NCI-H748 (cell line): ENCODE measurements at regions not wholly inside any gene's neighbourhood (a gene's known extent, or its start where the extent isn't known, plus 50 kb on each side); places are given as distances from the start of the nearest gene placed in this dataset.
"Not testable (repeated sequence)": the region's sequence is repeated elsewhere in the genome, so short reads cannot be mapped to it uniquely, and the experiment has no call there.

Source experiments
- DNase-seq: peaks from one replicate; lab custom pipeline; 2025; ENCODE audit not compliant: unreplicated experiment; lab: John Stamatoyannopoulos, UW

DNA sequence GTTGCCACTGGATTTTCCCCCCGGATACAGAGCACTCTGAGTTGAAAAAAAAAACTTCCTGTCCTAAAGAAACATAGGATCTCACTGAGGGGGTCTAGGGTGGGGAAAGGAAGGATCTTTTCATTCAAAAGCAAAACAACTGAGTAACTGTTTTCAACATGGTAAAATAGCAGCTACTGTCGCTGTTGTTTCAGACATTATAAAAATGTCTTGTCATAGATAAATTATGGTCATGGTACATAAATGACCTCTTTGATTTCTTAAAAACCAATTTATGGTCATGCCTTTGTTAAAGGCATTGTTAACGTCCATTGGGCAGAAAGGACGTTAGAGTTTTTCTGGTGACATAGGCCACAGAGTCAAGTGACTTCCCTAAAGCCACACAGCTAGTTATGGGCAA lies 180.4 kb upstream of the DTNBP1 start:
- no peak for DNase-seq

DNA sequence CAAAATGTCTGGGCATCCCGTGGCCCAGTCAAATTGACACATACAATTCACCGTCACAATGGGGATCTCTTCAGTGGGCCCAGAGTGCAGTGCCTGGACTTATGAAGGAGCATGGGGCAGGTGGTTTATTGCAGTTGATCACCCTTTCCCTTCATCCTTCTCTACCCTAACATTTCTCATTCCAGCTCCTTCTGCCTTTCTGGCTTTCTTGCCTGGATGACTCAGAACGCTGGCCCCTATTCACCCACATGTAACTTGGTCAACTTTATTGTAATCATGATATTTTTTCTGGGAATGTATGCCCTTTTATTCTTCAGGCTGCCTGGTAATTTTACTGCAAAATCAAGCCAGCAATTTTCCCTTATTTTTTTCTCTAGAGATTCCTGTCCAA lies 179.9 kb upstream of the DTNBP1 start:
- no peak for DNase-seq

DNA sequence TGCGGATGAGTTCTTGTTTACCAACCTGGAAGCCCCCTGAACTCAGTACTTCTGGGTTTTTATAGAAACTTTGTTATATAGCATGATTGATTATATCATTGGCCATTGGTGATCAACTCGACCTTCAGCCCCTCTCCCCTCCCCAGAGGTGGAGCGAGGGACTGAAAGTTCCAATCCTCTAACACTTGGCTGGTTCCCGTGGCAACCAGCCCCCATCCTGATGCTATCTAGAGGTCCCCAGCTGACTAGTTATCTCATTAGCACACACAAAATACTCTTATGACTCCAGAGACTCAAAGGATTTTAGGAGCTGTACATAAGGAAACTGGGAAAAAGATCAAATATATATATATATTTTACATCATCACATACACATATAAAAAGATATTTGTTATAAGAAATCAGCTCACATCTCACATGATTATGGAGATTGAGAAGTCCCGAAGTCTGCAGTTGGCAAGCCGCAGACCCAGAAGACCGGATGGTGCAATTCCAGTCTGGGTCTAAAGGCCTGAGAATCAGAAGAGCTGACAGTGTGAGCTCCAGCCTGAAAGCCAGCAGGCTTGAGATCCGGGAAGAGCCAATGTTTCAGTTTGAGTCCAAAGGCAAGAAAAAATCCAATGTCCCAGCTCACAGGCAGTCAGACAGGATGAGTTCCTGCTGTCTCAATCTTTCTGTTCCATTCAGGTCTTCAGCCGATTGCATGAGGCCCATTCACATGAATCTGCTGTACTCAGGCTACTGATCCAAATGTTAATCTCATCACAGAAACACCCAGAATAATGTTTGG lies 179.3 kb upstream of the DTNBP1 start:
- no peak for DNase-seq

DNA sequence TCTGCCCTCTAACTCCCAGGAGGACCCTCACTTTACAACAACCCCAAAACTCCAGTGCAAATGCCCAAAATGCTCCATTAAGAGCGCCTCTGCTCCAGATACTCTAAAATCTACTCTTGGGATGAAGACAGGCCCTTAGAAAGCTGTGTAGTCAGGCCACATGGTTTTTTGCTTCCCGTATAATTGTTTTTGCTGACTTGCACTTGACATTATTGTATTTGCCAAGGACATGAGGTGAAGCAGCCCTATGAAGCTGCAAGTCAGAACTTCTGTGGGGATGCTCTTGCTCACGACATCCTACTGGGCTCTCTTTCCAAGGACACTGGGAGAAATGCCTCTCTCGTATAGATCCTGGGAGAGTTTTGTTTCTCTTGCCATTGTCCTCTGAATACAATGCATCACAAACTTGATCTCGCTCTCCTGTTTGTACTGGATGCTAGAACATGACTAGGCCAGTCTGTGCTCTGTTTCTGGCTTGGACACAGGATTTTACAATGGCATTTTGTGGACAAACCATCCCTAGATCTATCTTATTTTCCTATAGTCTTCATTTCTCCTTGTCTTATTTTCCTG lies 177.2 kb upstream of the DTNBP1 start:
- no peak for DNase-seq

DNA sequence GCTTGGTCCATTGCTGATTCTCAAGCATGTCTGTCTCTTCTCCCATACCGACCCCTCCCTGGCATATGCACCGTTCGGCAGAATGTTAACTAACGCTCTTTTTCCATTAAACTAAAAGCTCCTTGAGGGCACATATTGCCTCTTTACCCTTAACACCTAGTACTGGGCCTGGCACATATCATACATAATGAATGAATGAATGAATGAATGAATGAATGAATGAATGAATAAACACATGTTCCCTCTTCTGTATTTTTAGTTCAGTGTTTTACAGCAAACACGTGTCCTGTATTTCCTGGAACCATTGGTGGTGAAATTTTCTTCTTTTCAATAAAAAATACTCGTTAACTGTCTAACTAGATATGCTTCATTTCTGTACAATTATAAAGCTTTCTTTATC lies 174.4 kb upstream of the DTNBP1 start:
- DNase-seq = no peak

DNA sequence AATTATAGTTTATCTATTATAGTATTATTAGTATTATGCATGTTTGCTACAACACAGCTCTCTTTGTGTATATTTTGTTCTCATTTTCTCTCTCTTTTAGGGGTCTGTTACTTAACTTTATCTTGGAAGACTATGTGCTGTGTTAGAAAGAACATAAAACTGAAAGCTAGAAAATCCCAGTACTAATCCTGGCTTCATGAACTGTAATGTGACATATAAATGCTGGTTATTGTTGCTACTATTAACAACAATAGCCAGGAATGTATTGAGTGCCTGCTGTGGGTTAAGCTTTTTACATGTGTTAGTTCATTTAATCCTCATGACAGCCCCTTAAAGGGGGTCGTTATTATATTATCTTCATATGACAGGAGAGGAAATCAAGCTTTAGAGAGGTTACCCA lies 170.0 kb upstream of the DTNBP1 start:
- DNase-seq = no peak

DNA sequence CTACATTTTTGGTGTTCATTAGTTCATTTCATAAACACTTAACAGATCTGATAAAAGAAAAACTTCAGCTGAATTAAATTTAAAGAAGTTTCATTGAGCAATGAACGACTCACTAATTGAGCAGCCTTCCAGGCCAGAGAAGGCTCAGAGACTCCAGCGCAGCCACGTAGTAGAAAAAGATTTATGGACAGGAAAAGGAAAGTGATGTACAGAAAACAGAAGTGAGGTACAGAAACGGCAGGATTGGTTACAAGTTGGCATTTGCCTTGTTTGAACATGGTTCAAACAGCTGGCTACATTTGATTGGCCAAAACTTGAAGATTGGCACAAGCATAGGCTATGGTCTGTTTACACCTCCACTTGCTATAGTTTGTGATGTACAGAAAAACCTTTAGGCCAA lies 166.3 kb upstream of the DTNBP1 start:
- DNase-seq = no peak

DNA sequence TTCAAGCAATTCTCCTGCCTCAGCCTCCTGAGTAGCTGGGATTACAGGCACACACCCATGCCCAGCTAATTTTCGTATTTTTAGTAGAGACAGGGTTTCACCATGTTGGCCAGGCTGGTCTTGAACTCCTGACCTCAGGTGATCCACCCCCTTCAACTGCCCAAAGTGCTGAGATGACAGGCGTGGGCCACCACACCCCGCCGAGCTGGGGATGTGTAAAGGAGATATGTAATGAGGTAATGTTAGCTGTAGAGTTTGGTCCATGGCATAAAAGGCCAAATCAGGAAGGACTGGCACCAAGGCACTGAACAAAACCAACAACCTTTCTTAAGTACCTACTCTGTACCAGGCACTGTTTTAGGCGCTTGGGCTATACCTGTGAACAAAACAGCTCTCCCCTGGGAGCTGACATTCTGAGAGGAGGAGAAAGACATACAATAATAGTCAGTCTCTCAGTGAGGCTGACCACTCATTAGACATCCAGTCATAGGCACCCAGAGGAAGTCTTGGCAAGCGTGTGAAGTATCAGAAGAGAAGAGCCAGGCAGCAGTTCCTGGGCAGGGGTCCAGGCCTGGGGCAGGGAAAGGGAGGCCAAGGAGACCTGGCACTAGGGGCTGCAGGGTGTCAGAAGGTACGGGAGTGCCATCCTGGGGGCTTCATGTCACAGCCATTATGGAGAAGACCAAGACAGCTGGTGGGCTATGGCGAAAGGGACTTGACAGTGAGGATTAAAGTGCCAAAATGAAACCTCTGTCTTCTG lies 164.8 kb upstream of the DTNBP1 start:
- no peak for DNase-seq

DNA sequence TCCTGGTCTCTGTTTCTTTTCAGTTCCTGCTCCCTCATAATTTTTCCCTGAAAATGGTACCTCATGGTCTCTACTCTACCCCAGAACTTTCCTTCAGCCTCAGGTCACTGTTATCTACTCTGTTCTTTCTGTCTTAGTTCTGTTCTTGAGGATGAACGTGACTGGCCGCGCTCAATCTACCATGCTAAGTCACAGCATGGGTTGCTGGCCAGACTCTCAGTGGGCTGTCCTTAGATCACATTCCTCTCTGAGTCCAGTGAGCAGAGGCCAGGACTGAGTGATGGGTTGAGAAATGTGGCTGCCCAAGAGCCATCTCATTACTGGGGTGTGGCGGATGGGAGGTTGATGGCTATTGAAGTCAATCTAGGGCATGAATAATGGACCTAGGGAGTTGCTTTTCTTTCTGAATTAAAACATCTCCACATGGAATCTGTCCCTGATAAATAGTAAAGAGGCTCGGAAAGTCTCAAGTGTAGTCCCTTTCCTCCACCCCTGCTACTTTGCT lies 164.0 kb upstream of the DTNBP1 start:
- no peak for DNase-seq

DNA sequence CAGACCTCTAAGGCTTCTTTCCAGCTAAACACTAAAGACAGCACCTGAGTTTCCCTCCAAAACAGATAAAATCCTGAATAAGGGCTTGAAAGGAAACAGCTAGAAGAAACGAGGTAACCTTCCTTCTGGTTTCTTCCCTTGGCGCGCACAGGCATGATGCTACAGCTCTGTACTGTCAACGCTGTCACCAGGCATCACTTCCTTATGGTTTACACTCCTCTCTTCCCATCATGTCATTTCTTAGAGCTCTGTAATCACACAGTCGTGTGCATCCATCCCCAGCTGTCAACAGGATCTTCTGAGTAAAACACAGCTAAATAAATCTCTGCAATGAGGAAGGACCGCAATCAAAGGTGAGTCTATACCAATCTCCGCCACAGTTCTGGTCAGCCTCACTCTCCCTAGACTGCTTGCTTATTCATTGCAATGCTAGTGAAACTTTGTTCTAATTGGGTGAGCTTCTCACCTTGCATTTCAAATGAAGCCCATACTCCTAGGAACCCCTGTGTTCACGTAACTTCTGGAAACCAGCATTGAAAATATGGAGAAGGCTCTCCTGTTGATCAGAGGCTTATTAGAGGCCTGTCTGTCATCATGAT lies 162.6 kb upstream of the DTNBP1 start:
- no peak for DNase-seq

DNA sequence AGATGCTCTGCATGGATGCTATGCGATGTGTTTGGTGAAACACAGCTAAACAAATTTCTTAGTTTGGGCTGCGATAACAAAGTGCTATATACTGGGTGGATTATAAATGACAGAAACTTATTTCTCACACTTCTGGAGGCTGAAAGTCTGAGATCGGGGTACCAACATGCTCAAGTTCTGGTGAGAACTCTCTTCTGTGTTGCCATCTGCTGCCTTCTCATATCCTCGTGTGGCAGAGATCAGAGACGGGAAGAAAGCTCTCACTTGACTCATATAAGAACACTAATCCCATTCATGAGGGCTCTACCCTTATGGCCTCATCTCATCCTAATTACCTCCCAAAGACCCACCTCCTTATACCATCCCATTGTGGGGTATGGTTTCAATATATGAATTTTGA lies 162.0 kb upstream of the DTNBP1 start:
- DNase-seq = no peak

DNA sequence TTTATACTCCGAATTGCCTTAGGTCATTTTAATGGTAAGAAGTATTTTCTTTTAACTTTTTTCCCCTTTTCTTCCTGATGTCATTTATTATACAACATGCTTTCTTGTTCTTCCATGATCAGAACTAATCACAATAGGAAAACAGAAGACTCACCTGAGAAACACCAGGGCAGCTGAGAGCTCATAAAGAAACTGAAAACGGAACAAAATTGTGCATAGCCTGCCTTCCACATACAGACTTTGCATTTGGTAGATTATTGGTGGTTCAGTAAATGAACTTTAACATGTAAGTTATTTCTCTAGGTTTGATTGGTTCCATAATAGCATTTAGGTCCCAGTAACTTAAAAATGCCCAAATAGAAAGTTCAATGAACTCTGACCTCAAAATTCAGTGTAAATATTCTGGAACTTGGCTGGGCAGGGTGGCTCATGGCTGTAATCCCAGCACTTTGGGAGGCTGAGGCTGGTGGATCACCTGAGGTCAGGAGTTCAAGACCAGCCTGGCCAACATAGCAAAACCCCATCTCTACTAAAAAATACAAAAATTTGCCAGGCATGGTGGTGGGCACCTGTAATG lies 161.1 kb upstream of the DTNBP1 start:
- no peak for DNase-seq

DNA sequence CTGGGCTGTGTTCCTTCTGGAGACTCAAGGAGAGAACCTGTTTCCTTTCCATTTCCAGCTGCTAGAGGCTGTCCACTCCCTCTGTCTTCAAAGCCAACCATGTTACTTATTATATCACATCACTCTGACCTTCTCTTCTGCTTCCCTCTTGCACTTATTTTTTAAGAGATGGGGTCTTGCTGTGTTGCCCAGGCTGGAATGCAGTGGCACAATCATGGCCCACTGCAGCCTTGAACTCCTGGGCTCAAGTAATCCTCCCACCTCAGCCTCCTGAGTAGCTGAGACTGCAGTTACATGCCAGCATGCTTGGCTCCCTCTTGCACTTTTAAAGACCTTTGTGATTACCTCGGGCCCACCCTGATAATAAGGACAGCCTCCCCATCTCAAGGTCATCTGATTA lies 160.0 kb upstream of the DTNBP1 start:
- DNase-seq = no peak

DNA sequence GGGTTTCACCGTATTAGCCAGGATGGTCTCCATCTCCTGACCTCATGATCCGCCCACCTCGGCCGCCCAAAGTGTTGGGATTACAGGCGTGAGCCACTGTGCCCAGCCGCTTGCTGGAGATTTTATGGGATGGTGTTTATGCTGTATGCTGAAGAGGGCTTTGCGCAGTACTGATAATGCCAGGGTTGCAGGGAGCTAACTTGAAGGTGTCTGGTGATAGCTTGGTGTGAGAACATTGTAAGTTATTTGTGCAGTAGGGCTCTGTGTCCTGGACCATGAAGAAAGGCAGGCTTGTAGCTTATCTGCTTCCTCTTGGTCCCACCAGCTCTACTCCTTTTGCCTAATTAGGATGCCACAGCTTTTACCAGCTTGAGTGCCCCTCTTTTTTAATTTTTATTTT lies 157.0 kb upstream of the DTNBP1 start:
- no peak for DNase-seq

DNA sequence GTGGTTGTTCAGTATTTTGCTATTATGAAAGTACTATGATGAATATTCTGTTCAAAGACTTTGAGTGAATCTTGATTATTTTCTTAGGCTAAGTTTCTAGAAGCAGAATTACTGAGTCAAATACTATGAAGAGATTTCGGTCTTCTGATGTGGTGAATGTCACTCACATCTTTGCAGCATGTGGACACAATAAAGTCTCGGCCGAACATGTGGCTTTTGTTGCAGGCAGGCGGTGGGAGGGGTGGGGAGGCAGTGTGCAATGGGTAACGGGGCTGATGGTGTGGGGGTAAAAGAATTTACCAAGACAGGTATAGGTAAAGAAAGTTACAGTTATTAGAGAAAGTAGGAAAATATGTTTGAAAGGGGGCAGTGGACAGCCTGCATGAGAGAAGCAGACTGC lies 156.4 kb upstream of the DTNBP1 start:
- DNase-seq = no peak

DNA sequence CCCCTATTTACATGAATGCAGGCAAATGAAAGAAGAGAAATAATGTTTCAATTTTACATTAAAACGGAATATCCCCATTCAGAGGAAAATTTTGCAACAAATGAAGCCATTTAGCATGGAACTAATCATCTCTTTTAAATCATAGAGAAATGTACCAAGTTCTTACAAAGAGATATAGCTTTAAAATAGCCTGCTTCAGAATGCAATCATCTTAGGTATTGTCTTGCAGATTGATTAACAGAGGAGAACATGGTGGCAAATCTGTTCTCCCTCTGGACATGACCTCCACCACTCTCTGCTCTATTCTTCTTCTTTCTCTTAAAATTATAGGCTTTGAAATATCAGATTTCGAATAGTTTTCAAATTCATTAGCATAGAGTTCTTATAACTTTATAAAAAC lies 155.7 kb upstream of the DTNBP1 start:
- no peak for DNase-seq

DNA sequence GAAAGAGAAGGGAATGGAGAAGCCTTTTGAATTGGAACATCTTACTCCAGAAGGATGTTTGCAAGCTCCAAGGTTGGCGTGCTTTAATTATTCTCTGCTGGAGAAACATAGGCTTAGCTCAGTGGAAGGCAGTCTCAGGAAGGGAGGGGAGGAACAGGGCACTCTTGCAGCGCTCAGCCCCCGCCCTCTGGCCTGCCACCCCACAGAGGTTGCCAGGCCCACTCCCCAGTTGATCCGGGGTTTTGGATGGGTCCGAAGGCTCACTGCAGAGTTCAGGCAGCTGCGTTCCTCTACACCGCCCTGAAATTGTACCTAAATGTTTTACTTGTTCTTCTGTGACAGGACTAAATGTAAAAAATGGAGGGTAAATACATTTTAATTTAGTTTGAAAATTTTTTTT lies 155.2 kb upstream of the DTNBP1 start:
- DNase-seq = no peak

DNA sequence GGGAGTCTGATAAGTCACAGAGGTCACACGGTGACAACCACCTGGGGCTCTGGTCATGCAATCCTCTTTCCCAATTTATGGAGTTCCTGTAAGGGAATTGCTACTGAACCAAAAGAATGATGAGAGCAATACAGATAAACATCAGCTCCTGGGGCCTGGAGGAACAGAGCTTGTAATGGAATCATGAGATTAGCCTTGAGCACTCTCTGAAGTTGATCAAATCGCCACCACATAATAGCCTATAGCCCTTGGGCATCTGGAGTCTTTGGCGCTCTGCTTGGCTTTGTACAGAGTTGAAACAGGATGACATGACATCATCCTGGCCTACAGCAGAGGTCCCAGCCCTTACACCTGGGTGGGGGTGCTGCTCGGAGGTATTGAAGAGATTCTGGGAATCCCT lies 154.3 kb upstream of the DTNBP1 start:
- DNase-seq = no peak

DNA sequence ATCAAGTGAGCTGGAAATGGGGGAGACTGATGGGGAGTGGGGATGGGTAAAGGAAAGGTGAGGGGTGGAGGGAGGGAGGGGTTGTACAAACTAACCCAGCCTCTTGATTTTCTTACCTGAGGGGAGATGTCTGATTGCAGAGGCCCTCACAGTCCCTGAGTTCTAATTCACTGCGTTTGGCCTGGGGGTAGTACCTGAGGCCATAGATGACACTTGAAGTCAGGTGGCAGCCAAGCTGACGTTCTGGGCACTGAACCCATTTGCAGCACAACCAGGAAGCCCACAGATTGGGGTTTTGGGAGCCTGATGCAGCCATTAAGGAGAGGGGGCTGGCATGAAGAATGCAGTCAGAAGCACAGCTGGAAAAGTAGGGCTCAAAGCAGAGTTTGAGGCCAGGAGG lies 153.8 kb upstream of the DTNBP1 start:
- DNase-seq = no peak

DNA sequence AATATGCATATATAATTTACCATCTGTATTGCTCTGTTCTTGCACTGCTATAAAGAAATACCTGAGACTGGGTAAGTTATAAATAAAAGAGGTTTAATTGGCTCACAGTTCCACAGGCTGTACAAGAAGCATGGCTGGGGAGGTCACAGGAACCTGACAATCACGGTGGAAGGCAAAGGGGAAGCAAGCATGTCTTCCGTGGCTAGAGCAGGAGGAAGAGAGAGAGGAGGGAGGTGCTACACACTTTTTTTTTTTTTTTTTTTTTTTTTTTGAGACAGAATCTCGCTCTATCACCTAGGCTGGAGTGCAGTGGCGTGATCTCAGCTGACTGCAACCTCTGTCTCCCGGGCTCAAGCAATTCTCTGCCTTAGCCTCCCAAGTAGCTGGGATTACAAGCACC lies 150.9 kb upstream of the DTNBP1 start:
- DNase-seq = not testable (repeated sequence)

DNA sequence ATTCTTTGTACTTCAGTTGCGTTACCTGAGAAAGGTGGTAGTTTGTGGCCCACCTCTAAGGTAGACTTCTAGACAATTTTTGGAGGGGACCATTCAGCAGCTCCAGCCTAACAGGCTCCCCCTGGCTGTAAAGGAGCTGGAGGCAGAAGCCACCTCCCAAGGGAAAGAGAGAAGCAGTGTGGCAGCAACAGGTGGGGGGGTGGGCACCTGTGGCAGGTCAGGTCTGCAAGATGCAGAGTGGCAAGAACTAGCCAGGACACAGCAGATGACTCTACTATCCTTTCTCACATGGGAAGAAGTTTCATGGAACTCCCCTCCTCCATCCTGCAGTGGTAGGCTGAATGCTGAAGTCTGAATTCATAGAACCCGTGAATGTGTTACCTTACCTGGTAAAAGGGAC lies 148.3 kb upstream of the DTNBP1 start:
- DNase-seq = no peak
